GDM1 (cell line): ENCODE measurements at regions not wholly inside any gene's neighbourhood (a gene's known extent, or its start where the extent isn't known, plus 50 kb on each side); places are given as distances from the start of the nearest gene placed in this dataset.
"Not testable (repeated sequence)": the region's sequence is repeated elsewhere in the genome, so short reads cannot be mapped to it uniquely, and the experiment has no call there.

ENCODE experiments used
- DNase-seq: peaks from one replicate; lab custom pipeline; 2025; lab: John Stamatoyannopoulos, UW

- no peak for DNase-seq
Measured at GRCh38 chr11:36791957-36792356, 193.9 kb upstream of the RAG2 start.

GRCh38 chr11:36790526-36790925 lies 192.5 kb upstream of the RAG2 start:
- DNase-seq = no peak

GRCh38 chr11:36783808-36784207 lies 185.8 kb upstream of the RAG2 start:
- DNase-seq = no peak

GRCh38 chr11:36779791-36780190 lies 181.8 kb upstream of the RAG2 start:
- no peak for DNase-seq

GRCh38 chr11:36777311-36777710 lies 179.3 kb upstream of the RAG2 start:
- no peak for DNase-seq

GRCh38 chr11:36775756-36776155 lies 177.7 kb upstream of the RAG2 start:
- DNase-seq = no peak

- no peak for DNase-seq
Measured at GRCh38 chr11:36775130-36775529, 177.1 kb upstream of the RAG2 start.

GRCh38 chr11:36774603-36775002 lies 176.6 kb upstream of the RAG2 start:
- no peak for DNase-seq

GRCh38 chr11:36763187-36763586 lies 165.2 kb upstream of the RAG2 start:
- DNase-seq = no peak

GRCh38 chr11:36757075-36757474 lies 159.0 kb upstream of the RAG2 start:
- no peak for DNase-seq

GRCh38 chr11:36753960-36754359 lies 155.9 kb upstream of the RAG2 start:
- no peak for DNase-seq

- DNase-seq = no peak
Measured at GRCh38 chr11:36751996-36752395, 154.0 kb upstream of the RAG2 start.

GRCh38 chr11:36751335-36751781 lies 153.3 kb upstream of the RAG2 start:
- no peak for DNase-seq

- peak; percentile 10 for DNase-seq
Measured at GRCh38 chr11:36750349-36750748, 152.3 kb upstream of the RAG2 start.

- DNase-seq = no peak
Measured at GRCh38 chr11:36748836-36749235, 150.8 kb upstream of the RAG2 start.

- peak; percentile 80 for DNase-seq
Measured at GRCh38 chr11:36746886-36747710, 149.1 kb upstream of the RAG2 start.

GRCh38 chr11:36744375-36745168 lies 146.5 kb upstream of the RAG2 start:
- peak; percentile 53 for DNase-seq

GRCh38 chr11:36743039-36743438 lies 145.0 kb upstream of the RAG2 start:
- DNase-seq = no peak

- no peak for DNase-seq
Measured at GRCh38 chr11:36741515-36741914, 143.5 kb upstream of the RAG2 start.

GRCh38 chr11:36738292-36738861 lies 140.3 kb upstream of the RAG2 start:
- peak; percentile 23 for DNase-seq

GRCh38 chr11:36736103-36736502 lies 138.1 kb upstream of the RAG2 start:
- DNase-seq = no peak

GRCh38 chr11:36733721-36734120 lies 135.7 kb upstream of the RAG2 start:
- not testable (repeated sequence) for DNase-seq

- DNase-seq = no peak
Measured at GRCh38 chr11:36730761-36731160, 132.7 kb upstream of the RAG2 start.
